C4-2B (cell line): ENCODE measurements at regions not wholly inside any gene's neighbourhood (a gene's known extent, or its start where the extent isn't known, plus 50 kb on each side); places are given as distances from the start of the nearest gene placed in this dataset.

Experiments
- H3K27ac ChIP-seq: fragments of 450-650 bp; 2 replicates; pipeline ENCODE4 v1.5.1; 2017
- CTCF ChIP-seq: fragments of 450-650 bp; conservative IDR thresholded peaks from 2 replicates; pipeline ENCODE4 v1.5.1; 2017; ENCODE audit warnings: mild to moderate bottlenecking
- ZFX ChIP-seq: fragments of 450-650 bp; IDR thresholded peaks from 2 replicates; pipeline ENCODE4 v1.6.1; 2017

- H3K27ac ChIP-seq = no peak overlapping the region
- TF ChIP-seq CTCF = no peak
- TF ChIP-seq ZFX = no peak
Measured at GRCh38 chr13:59545007-59545406, 618.7 kb downstream of the DIAPH3 start.

GRCh38 chr13:59546178-59546577 is 617.5 kb downstream of the DIAPH3 start:
- TF ChIP-seq ZFX (no peak), CTCF (no peak)
- H3K27ac ChIP-seq = no peak overlapping the region

GRCh38 chr13:59547950-59548349 is 615.8 kb downstream of the DIAPH3 start:
- no peak overlapping the region for H3K27ac ChIP-seq
- no peak for TF ChIP-seq ZFX
- no peak for TF ChIP-seq CTCF

- H3K27ac ChIP-seq = no peak overlapping the region
- no peak for TF ChIP-seq ZFX
- TF ChIP-seq CTCF = no peak
Measured at GRCh38 chr13:59562924-59563323, 600.8 kb downstream of the DIAPH3 start.

GRCh38 chr13:59566561-59566960 is 597.2 kb downstream of the DIAPH3 start:
- H3K27ac ChIP-seq = no peak overlapping the region
- TF ChIP-seq CTCF = no peak

GRCh38 chr13:59568306-59568705 is 595.4 kb downstream of the DIAPH3 start:
- H3K27ac ChIP-seq = no peak overlapping the region
- TF ChIP-seq ZFX = no peak
- TF ChIP-seq CTCF = no peak

GRCh38 chr13:59570204-59570603 is 593.5 kb downstream of the DIAPH3 start:
- H3K27ac ChIP-seq = no peak overlapping the region
- TF ChIP-seq CTCF (no peak), ZFX (no peak)

GRCh38 chr13:59584101-59584500 is 579.6 kb downstream of the DIAPH3 start:
- TF ChIP-seq ZFX (no peak), CTCF (no peak)
- H3K27ac ChIP-seq = no peak overlapping the region
